ENCODE measurements at regions not wholly inside any gene's neighbourhood (a gene's known extent, or its start where the extent isn't known, plus 50 kb on each side); places are given as distances from the start of the nearest gene placed in this dataset.
"Not testable (repeated sequence)": the region's sequence is repeated elsewhere in the genome, so short reads cannot be mapped to it uniquely, and the experiment has no call there.

GRCh38 chr10:46645110-46645509, 66.2 kb downstream of the SYT15 start:
- DNase-seq (ENCODE audit: low read depth in 2 of 3, low spot score in 1 of 3): not testable (repeated sequence)

- DNase-seq (ENCODE audit: low read depth in 2 of 3, low spot score in 1 of 3): not testable (repeated sequence)
Observed at GRCh38 chr10:46646132-46646531, 67.2 kb downstream of the SYT15 start.

DNA sequence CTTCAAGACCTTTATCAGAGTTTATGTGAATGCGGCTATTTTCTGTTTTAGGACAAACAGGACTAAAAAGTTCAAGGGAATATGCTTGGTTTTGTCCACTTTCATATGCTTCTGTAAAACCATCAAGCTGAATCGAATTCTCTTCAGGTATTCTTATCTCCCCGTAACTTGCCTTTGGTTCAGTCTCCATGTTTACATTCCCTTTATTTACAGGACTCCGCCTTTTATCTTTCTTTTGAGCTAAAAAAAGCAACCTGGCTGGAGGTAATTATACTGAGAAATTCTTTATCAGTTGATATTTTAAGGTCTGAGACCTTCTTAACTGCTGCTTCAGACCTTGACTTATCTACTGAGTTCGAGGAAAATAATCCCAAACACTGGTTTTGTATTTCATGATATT, 72.0 kb downstream of the SYT15 start:
- not testable (repeated sequence) for DNase-seq (ENCODE audit: low read depth in 2 of 3, low spot score in 1 of 3)

- DNase-seq (ENCODE audit: low read depth in 2 of 3, low spot score in 1 of 3): not testable (repeated sequence)
Observed at GRCh38 chr10:46657437-46657836, 78.5 kb downstream of the SYT15 start.

- DNase-seq (ENCODE audit: low read depth in 2 of 3, low spot score in 1 of 3): not testable (repeated sequence)
Observed at GRCh38 chr10:46660027-46660834, 81.3 kb downstream of the SYT15 start.

GRCh38 chr10:46660835-46661164, 81.9 kb downstream of the SYT15 start:
- DNase-seq (ENCODE audit: low read depth in 2 of 3, low spot score in 1 of 3): not testable (repeated sequence)

DNA sequence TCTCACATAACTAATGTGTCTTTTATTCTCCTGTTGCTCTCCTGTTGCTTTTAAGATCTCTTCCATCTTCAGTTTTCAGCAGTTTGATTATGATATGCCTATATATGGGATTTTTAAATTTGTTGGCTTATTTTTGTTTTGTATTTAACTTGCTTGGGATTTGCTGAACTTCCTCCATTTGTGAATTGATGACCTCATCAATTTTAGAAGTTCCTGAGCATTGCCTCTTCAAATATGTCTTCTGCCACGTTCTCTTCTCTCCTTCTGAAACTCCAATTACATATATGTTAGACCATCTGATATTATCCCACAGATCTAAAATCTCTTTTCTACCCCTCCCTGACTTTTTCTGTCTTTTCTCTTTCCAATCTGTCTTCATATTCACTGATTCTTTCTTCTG, 86.6 kb downstream of the SYT15 start:
- DNase-seq (ENCODE audit: low read depth in 2 of 3, low spot score in 1 of 3): not testable (repeated sequence)

- DNase-seq (ENCODE audit: low read depth in 2 of 3, low spot score in 1 of 3): not testable (repeated sequence)
Observed at GRCh38 chr10:46668357-46668997, 89.5 kb downstream of the SYT15 start.

- DNase-seq (ENCODE audit: low read depth in 2 of 3, low spot score in 1 of 3): not testable (repeated sequence)
Observed at GRCh38 chr10:46677836-46678435, 99.0 kb downstream of the SYT15 start.

DNA sequence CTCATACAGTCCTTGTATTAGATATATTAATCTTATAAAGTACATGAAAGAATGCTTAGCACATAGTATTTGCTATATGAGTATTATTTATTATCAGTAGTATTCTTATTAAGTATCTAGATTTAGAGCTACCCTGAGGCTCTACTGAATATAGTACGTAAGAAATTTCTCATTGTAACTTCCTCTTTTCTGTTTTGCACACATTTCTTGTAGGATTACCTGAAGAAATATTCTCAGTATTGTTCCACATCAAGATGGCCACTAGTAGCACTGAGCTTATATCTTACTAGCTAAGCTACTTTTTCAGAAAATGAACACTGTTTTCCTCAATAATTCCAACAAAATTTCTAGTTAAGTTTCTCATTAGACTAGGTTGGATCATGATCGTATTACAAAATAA, 112.5 kb downstream of the SYT15 start:
- DNase-seq (ENCODE audit: low read depth in 2 of 3, low spot score in 1 of 3): not testable (repeated sequence)

GRCh38 chr10:46693218-46693617, 114.3 kb downstream of the SYT15 start:
- not testable (repeated sequence) for DNase-seq (ENCODE audit: low read depth in 2 of 3, low spot score in 1 of 3)

GRCh38 chr10:46717264-46717663, 138.3 kb downstream of the SYT15 start:
- DNase-seq (ENCODE audit: low read depth in 2 of 3, low spot score in 1 of 3): not testable (repeated sequence)

- not testable (repeated sequence) for DNase-seq (ENCODE audit: low read depth in 2 of 3, low spot score in 1 of 3)
Observed at GRCh38 chr10:46718014-46718413, 139.1 kb downstream of the SYT15 start.

GRCh38 chr10:46720386-46720785, 141.5 kb downstream of the SYT15 start:
- DNase-seq (ENCODE audit: low read depth in 2 of 3, low spot score in 1 of 3): not testable (repeated sequence)

DNA sequence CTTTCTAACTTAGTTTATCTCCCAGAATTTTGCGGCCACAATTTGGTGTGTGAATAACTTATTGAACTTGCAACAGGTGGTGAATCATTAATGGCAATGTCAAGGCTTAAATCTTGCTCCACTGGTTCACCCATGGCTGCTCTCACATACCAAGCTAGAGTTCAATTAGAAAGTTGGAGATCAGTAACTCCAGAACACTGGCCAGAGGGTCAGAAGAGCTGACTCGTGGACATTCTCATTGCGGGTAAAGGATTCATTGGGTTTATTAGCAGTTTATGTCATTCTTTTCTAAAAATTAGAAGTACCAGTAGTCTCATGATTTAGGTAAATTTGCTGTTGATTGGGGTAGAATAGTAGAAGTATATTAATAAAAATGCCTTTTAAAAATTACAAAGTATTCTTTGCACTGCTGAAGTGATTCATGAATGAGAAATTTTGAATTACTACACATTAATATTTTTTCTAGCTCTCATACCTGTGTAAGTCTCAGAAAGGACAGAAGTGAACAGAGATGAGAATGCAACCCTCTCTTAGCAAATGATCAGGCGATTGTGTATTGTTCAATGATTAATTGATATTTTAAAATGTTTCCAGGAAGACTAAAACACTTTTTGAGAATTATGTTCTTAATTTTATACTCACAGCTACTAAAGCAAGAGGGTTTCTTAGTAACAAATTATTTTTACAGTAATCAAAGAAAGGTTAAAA, 142.0 kb downstream of the SYT15 start:
- not testable (repeated sequence) for DNase-seq (ENCODE audit: low read depth in 2 of 3, low spot score in 1 of 3)

DNA sequence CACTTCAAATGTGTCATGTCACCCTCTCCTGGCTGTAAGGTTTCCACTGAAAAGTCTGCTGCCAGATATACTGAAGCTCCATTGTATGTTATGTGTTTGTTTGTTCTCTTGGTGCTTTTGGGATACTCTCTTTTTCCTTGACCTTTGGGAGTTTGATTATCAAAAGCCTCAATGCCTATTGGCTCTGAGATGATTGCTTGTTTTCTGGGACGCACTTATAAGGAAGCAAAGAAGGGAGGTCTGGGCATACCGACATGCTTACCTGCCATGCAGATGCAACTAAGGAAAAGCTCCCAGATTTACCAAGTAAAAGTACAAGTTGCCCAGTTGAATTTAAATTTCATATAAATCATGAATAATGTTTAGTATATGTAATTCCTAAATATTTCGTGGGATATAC, 145.3 kb downstream of the SYT15 start:
- DNase-seq (ENCODE audit: low read depth in 2 of 3, low spot score in 1 of 3): not testable (repeated sequence)

- DNase-seq (ENCODE audit: low read depth in 2 of 3, low spot score in 1 of 3): not testable (repeated sequence)
Observed at GRCh38 chr10:46728359-46728758, 149.4 kb downstream of the SYT15 start.

DNA sequence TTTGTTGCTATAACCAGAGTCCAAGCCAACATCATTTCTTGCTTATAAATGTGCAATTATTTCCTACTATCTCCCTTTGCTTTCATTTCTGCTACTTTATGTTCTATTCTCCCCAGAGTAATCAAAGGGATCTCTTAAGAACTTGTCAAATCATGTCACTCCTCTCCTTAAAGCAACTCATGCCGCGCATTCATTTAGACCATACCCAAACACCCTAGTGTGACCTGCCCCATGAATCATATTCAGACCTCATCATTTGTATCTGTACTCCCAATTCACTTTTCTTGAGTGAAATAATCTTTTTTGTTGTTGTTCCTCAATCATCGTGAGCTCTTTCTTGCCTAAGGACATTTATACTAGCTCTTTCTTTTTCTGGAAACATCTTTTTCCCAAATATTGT, 151.8 kb downstream of the SYT15 start:
- not testable (repeated sequence) for DNase-seq (ENCODE audit: low read depth in 2 of 3, low spot score in 1 of 3)

DNA sequence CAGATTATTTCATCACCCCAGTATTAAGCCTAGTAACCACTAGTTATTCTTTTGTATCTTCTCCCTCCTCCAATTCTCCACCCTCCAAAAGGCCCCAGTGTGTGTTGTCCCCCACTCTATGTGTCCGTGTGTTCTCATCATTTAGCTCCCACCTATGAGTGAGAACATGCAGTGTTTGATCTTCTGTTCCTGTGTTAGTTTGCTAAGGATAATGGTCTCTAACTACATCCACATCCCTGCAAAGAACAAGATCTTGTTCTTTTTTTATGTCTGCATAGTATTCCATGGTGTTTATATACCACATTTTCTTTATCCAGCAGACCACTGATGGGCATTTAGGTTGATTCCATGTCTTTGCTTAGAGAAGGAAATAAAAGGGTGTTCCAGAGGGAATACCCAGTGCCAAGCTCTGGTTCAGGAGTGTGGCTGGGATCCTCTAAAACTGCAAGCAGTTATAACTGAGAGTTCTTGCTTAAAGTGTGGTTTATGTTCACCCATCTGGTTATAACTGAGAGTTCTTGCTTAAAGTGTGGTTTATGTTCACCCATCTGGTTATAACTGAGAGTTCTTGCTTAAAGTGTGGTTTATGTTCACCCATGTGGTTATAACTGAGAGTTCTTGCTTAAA, 154.8 kb downstream of the SYT15 start:
- not testable (repeated sequence) for DNase-seq (ENCODE audit: low read depth in 2 of 3, low spot score in 1 of 3)

DNA sequence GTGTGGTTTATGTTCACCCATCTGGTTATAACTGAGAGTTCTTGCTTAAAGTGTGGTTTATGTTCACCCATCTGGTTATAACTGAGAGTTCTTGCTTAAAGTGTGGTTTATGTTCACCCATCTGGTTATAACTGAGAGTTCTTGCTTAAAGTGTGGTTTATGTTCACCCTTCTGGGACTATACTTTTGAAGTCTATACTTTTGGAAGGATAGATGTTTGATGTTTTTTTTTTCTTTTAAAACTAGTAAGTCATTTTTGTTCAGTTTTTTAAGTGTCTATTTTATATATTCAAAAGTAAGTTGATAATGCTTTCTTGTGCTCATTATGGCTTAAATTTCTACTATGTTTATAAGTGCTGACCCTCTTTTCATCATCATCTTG, 155.3 kb downstream of the SYT15 start:
- DNase-seq (ENCODE audit: low read depth in 2 of 3, low spot score in 1 of 3): not testable (repeated sequence)

DNA sequence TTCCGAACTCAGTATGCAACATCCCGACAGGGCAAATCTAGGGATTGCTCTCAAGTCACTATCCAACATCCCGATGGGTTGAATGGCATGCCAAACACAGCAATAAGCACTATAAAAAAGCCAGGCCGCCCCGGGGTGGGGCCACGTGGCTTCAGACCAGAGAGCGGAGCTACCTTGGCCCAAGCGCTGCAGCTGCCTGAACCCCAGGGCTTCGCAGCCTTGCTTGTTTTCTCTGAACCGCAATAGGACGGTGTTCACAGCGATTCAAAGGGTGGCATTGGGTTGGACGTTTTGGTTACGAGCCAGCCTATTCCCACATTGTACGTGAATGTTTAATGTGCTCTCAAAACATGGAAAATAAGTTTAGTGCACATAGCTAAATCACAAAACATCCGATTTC, 161.0 kb downstream of the SYT15 start:
- not testable (repeated sequence) for DNase-seq (ENCODE audit: low read depth in 2 of 3, low spot score in 1 of 3)
